HG03571 (cell line): ENCODE measurements at regions not wholly inside any gene's neighbourhood (a gene's known extent, or its start where the extent isn't known, plus 50 kb on each side); places are given as distances from the start of the nearest gene placed in this dataset.

ENCODE experiments used
- ATAC-seq: cut with Tn5 transposase; IDR thresholded peaks from one replicate; pipeline ENCODE4 v1.9.1; 2021; ENCODE audit not compliant: unreplicated experiment

DNA sequence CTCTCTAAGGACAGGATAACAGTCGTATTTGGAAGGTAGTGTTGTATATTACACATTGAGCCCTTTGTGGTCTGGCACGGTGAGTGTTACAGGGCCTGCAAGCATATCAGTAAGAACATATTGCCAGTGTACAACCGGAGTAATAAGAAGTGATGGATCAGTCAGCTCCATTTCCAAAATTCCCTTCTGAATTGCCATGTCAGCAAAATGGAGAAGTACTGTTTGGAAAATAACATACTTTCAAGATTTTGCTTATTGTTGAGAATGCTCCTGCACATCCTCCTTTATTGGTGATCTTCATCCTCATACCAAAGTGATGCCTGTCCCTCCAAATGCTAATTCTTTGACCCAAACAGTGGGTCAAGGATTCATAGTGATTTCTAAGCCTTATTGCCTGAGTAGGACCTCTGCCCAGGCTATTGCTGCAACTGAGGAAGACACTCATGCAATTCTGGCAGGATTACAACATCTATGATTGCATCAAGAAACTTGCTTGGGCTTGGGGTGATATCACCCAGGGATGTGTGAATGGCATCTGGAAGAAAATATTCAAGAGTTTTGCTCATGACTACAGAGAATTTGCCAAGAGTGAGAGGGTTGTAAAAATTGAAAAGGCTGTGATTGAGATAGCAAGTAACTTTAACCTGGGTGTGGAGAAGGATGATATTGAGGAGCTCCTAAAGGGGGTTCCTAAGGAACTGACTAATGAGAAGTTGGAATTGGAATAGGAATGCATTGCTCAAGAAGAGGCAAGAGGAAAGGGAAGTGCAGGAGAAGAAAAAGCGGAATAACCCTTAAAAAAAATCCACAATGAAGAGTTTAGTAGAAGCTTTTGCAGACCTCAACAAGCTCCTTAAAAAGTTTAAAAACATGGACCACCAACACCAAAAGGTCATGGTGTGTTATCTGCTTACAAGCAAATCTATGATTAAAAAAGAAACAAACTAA is 452.2 kb upstream of the SORCS1 start:
- no peak for ATAC-seq

DNA sequence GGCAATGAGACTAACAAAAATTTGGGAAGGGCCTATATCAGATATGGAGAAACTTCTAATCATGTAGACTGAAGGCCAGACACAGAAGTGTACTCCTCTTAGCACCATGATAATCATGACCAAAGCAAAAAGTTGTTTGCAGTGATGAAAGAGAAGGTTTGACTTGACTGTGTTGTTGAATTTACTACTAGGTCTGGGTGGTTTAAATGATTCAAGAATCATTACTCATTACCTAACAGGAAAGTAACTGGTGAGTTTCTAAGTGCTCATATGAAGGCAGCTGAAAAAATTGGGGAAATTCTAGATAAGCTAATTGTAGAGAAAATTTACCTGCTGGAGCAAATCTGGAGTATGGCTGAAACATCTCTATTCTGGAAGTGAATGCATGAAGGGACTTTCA is 451.5 kb upstream of the SORCS1 start:
- ATAC-seq, result no peak

DNA sequence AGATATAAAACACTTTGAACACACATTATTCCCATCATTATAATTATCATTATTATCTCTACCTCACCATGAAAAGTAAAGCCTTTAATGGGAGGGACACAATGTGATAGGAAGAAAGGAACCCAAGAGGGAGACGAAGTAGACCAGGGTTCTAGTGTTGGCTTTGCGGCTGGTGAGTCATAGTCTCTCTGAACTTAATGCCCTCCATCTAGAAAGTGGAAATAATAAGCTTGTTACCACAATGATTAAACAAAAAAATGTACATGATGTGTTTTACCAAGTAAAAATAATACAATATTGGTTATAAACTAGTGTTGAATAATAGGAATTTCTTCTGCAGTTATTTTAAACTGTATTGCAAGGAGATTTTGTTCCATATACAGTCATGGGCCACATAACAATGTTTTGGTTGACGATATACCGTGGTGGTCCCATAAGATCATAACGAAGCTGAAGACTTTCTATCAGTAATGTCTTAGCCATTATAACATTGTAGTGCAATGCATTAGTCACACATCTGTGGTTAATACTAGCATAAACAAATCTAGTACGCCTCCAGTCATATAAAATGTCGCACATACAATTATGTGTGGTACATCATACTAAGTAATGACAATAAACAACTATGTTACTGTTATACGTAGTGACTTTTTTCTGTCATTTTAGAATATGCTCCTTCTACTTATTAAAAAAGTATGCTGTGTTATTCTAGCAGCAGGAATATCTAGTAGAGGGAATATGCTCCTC is 450.6 kb upstream of the SORCS1 start:
- no peak for ATAC-seq

DNA sequence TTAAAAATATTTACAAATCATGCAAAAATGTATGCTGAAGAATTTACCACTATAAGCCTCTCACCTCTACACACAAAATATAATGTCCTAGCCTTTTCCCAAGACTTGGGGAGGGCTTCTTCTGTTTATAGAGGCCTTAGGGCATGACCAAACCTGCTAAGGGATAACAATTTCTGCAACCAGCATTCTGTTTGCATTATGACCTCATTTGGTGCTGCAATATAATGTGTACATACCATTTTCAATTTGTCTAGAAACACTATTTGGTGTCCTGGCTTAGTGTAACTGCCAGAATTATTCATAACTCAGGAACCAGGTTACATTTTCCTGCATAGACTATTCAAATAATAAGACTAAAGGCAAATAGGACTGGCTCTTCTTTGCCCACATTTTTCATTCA is 446.6 kb upstream of the SORCS1 start:
- no peak for ATAC-seq

DNA sequence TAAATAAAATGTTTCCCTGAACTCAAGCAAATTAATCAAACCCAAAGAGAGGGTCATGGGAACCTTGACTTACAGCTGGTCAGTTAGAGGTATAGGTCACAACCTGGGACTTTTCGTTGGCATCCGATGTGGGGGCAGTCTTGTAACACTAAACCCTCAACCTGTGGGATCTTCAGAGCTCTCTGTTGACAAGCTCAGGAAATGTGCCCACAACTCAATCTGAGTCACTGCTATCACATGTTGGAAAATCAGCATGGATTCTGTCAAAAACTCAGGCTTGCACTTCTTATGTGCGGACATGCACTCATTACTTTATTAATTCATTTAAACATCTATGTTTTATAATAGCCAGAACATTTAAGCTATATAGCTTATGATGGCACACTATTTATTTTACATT is 424.6 kb upstream of the SORCS1 start:
- no peak for ATAC-seq

DNA sequence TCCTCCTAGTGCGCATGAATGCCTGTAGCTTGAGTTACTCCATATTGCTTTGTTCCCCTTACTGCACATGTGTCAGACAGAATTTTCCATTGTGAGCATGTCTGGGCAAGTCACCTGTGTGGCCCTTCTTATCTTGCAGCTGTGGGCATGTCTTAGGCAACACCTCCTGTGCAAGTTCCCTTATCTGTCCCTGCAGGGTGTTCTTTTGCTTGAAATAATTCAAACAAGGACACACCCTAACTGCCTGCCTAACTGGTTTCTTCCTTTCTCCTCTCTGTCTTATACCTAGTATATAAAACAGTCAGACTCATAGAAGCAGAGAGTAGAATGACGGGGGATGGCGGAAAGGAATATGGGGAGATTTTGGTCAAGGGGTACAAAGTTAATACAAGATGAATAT is 421.1 kb upstream of the SORCS1 start:
- no peak for ATAC-seq

DNA sequence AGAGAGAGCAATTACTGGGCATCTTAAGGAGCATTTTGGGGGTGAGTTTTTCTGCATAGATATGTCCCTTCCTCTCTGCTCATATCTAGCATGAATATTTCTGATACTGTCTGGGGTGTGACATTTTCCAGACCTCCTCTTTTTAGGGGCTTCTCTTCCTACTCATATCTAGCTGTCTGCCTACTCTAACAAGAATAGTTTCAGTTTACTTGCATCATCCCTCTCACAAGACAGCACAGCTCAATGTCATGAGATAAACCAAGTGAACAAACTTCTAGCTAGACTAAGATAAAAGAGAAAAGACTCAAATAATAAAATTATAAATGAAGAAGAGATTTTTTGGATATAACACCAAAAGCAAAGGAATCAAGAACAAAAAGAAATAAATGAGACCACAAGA is 419.5 kb upstream of the SORCS1 start:
- no peak for ATAC-seq

DNA sequence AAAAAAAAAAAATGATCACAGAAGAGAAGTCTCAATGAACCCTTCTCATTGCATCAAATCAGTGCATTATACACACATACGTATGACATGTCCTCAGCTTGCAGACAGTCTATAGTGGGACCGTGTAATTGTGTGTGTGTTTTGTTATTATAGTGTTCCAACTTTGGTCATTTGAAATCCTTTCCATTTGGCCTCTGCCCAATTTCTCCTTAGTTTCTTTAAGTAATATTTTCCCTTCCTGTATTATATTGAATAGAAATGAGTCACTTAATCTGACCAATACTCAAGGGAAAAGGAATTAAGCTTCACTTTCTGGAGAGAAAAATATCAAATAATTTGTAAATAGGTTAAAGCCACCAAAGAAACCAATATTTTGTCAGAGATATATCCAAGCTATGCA is 415.5 kb upstream of the SORCS1 start:
- no peak for ATAC-seq

DNA sequence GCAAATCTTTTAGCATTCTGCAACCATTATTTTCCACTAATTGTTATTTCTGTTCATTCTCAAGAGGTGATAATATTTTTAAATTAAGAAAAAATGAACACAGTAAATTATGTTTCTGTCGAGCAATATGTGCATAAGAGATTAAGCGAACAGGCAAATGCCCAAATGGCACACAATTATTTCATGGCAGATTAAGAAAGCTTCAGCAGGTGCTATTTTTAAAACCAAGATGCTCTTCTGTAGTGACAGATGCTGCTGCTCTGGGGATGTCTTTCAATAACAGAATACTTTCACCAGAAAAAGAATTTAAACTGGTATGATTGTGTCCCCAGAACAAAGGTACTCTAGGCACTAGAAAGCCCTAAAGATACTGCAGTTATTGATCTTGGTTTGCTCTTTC is 412.7 kb upstream of the SORCS1 start:
- no peak for ATAC-seq

DNA sequence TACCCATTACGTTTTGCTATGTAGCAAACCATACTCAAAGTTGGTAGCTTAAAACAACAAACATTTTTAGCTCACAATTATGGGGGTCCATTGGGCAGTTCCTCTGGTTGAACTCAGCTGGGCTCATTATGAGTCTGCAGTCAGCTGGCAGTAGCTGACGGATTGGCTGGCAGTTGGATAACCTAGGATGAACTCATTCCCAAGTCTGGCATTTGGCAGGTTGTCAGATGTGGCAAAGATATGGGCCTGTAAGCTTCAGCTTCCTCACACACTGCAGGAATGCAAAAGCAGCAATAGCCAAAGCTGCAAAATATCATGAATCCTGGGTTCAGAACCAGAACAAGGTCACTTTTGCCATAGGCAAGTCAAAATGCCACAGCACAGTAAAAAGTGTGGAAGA is 412.2 kb upstream of the SORCS1 start:
- no peak for ATAC-seq

DNA sequence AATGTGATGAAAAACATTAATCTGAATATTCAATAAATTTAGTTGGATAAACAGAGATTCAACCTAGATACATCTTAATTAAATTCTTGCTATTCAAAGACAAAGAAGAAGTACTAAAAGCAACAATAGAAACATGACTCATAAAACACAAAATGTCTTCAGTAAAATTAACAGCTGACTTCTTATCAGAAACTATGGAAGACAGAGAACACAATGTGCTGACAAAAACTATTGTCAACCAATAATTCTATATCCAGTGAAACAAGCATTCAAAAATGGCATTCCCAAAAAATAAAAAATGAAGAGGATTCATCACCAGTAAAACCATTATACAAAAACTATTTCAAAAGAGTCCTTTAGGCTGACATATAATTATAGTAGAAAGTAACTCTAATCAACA is 400.5 kb upstream of the SORCS1 start:
- no peak for ATAC-seq

DNA sequence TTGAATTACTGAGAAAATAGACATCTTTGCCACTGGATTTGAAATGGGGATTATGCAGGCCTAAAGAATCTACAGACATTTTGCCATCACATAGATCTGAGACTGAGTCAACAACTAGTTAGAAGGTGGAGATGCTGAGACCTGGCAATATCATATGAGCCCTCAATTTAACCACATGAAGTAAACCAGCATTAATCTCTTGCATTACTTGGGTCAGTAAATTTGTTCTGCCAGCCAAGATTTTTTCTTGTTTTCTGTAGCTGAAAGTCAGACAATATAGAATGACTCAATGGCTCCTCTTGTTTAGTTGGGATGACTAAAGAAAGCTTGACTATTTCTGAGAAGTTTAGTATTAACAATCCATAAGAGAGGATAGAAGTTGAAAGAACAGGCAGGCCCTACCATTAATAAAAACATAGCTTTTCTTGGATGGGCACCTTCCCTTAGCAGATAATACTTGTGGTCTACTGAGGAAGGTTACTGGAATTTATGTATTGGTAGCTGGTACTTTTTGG is 396.7 kb upstream of the SORCS1 start:
- no peak for ATAC-seq

DNA sequence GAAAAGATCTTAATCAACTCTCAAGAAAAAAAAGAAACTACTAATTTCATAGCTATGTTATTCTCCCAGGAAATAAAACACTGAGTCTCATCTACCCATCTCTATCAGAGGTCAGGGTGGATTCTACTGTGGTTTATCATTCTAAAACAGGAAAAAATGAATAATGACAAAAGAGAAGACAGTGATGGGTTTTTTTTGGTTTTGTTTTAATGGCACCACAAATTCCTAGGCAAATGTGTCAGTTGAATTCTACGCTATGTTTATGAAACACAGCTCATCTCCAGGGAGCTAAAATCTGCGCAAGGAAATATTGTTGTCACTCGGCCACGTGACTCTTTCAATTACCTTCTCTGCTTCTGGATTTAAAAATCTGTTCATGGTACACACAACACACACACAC is 393.4 kb upstream of the SORCS1 start:
- no peak for ATAC-seq

DNA sequence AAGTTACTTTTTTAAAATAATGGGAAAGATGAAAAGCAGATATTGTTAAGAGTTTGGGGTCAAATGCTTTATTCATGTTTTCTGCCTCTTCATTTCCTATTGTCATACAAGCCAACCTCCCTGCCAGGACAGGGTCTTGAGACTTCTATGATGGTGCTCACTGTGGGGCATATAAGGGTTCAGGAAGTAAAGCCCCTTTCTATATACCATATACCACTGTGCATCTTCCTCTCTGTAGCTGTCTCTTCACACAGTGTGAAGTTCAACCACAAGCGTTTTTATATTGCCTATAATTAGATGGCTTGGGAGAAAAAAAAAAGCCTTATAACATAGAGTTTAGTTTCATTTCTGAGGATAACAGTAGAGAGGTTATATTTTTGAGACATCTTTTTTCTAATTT is 389.8 kb upstream of the SORCS1 start:
- no peak for ATAC-seq

DNA sequence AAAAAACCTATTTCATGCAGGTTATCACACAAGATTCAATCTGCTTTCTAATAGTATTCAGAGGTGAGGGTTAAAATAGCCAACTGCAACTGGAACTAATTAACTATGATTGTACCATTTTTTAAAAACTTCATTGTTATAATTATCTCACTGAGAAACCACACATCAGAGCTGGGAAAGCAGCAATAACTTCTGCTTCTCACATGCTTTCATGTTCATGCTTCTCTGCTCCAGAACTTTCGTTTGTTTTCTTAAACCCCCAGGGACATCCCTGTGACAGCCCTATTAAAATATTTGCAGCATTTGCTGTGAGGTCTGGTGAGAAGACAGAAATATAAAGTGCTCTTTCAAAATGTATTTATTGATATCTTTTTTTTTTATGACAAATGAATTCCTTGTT is 389.0 kb upstream of the SORCS1 start:
- no peak for ATAC-seq

DNA sequence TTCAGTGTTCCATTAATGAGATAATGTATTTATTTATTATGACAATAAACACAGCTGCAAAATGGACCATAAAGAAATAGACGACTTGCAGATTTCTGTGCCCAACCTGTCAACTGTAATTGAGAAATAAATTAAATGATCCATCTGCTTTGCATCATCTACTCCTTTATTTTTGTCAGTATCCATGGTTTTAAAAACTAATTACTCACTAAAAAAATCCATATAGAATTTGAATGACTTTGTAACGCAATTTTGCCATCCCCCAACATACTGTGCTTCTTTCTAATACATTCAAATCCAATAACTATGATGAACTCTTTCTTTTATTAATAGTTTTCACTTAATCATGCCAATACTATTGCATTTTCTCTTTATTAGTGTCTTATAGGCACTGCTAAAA is 388.5 kb upstream of the SORCS1 start:
- no peak for ATAC-seq

DNA sequence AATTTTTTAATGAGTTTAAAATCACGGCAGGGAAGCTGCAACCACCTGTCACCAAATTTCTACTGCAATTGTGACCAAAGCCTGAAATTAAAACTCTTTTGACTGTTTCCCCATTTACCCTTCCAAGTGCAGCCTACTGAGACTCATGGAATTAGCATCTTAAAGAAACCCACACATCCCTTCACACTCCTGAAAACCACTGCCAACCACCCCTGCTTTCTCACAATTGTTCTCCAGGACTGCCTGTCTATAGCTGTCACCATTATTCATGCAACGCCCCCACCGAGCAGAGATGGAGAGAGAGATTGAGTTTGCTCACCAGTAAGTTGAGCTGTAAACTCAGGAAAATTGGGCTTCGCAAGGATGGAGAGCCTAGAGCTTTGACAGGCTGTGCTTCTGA is 383.8 kb upstream of the SORCS1 start:
- no peak for ATAC-seq

DNA sequence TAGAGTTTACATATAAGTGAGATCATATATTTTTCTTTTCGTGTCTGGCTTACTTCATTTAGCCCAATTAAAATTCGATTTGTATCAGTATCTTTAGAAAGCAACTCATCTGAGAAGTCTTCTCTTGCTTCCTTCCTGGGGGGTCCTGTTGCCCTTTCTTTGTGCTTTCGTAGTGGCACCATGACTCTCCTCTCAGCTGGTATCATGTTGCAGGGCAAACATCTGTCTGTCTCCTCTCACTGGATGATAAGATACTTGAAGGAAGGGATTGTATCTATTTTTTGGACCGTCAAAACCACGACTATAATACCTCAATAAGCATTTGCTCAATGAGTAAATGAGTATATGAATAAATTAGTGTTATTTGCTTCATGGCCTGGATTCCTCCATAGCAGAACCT is 382.5 kb upstream of the SORCS1 start:
- ATAC-seq, result no peak

DNA sequence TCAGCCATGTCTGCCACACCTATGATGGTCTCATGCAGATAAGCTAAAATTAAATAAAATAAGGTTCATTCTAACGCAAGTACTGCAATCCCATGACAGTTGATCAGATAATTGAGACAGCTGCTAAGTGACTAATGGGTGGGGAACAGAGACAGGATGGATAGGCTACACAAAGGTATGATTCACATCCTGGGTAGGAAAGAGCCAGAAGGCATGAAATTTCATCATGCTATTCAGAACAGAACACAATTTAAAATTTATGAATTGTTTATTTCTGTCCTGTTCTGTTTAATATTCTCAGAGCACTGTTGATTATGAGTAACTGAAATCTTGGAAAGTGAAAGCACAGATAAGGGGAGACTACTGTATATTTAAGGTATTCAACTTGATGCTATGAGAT is 381.8 kb upstream of the SORCS1 start:
- ATAC-seq, result no peak

DNA sequence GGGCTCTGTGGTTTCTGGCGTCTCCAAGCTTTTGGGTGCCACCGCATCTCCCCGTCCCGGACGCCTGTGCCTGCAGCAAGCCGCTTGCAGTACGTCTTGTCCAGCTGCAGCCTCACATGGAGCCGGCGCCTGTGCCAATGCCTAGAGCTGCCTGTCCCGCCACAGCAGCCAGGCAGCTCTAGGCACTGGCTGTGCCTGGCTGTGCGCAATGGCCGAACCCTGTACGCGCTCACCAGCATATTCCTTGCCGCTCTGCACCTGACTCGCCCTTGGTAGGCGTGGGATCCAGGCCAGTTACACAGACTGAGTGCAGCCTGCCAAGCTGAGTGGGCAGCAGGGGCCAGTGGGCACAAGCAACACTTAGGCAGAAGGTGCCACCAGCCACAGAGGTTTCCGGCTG is 381.2 kb upstream of the SORCS1 start:
- no peak for ATAC-seq

DNA sequence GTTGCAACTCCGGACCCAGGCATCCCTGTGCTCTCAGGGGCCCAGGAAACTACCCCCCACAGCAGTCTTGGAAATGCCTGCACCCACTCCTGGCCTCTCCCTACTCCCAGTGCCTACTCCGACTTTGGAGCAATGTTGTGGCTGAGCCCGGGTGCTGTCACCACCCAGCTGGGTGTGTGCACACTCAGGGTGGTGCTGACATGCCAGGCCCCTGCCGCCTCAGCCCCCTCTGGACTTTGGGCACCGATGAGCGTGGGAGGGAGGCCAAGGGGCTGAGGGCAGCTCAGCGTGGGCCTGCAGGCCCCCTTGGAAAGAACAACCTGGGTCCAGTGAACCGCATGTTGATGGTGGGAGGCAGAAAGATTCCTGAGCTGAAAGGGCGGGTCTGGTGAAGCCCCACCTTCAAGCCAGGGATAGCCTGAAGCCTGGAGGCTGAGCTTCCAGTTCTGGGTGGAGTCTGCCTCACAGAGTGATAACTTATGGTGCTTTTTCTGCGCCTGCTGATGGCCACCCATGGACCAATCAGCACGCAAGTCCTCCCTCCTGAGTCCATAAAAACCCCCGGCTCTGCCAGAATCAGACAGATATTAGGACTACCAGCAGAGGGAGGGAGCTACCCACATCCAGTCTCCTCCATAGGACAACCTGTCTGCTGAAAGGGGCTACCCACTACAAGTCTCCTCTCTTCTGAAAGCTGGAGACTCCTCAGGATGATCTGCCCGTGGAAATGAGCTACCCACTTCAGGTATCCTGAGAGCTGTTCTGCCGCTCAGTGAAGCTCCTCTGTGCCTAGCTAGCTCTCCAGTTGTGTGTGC is 380.4 kb upstream of the SORCS1 start:
- no peak for ATAC-seq
